Right lobe of liver (tissue), 6 donors: ENCODE measurements at regions not wholly inside any gene's neighbourhood (a gene's known extent, or its start where the extent isn't known, plus 50 kb on each side); places are given as distances from the start of the nearest gene placed in this dataset.

Source experiments
- ATAC-seq, 4 donors: fragments of 200-7000 bp; cut with Tn5 transposase; one replicate each; pipeline ENCODE4 v1.9.1; 2020; ENCODE audit warnings: mild to moderate bottlenecking in 4 of 4, moderate library complexity in 4 of 4
- DNase-seq, 3 donors: peaks; one replicate each; pipeline ENCODE4 v3.0.0-alpha.2; 2020
- H3K27ac ChIP-seq, 3 donors: fragments of 200-600 bp; one replicate each; pipeline ENCODE4 v1.8.0; 2022
- H3K27me3 ChIP-seq, 2 donors: fragments of 200-600 bp; one replicate each; pipeline ENCODE4 v1.8.0; 2022
- H3K36me3 ChIP-seq, 4 donors: fragments of 200-600 bp; sonication (generic) in 1 of 4; one replicate each; pipeline versions ENCODE4 v1.5.1 to v1.8.0; 2017 to 2022; ENCODE audit warnings: control low read depth in 1 of 4
- H3K4me1 ChIP-seq, 4 donors: fragments of 200-600 bp; sonication (generic) in 1 of 4; one replicate each; pipeline versions ENCODE4 v1.5.1 to v1.8.0; 2017 to 2022; ENCODE audit warnings: control low read depth in 1 of 4
- H3K4me3 ChIP-seq, 3 donors: fragments of 200-600 bp; one replicate each; pipeline ENCODE4 v1.8.0; 2022
- H3K9me3 ChIP-seq, 4 donors: fragments of 200-600 bp; sonication (generic) in 1 of 4; one replicate each; pipeline versions ENCODE4 v1.5.1 to v1.8.0; 2017 to 2022; ENCODE audit warnings: control low read depth in 1 of 4
- CTCF ChIP-seq, 4 donors: fragments of 200-600 bp in 3 of 4; fragments of 450-650 bp in 1 of 4; IDR thresholded peaks; one replicate each; pipeline versions ENCODE4 v1.5.1 to v1.8.0; 2016 to 2022; ENCODE audit warnings: antibody characterized with exemption in 4 of 4, mild to moderate bottlenecking in 2 of 4
- POLR2A ChIP-seq: fragments of 450-650 bp; IDR thresholded peaks from one replicate; pipeline ENCODE4 v1.6.1; 2017; ENCODE audit warnings: antibody characterized with exemption, mild to moderate bottlenecking
- WGBS: methylation state at CpG from one replicate; pipeline ENCODE4 v1.1.6; 2018; ENCODE audit warnings: low coverage, low lambda C conversion rate; ENCODE audit not compliant: insufficient coverage; ENCODE audit errors: missing lambda C conversion rate; 5-methylcytosine and 5-hydroxymethylcytosine counted together
- intact Hi-C, 2 donors: fragments of 100-400 bp; cut with DNase I; formaldehyde crosslinking; loops; one replicate each; pipeline versions ENCODE4 v1.11.2 to v1.14.1; 2022
- donor health status: DM: no; HTN: yes; CAD: no.
- donor health status: DM: no; HTN: no; CAD: no.
- donor health status: DM: no; HTN: no; CAD: no.
- donor health status: DM: no; HTN: yes; CAD: no.
- donor health status: DM: no; HTN: yes; CAD: no.

- 48% methylated on average over 2 of the region's 2 CpGs for WGBS
- DNase-seq, result no peak
- Histone ChIP-seq H3K36me3 (no peaks in the 10 kb centered on the region), H3K27ac (no peak overlapping the region), H3K9me3 (no peaks in the 10 kb centered on the region), H3K4me3 (no peak overlapping the region), H3K4me1 (no peaks in the 10 kb centered on the region), H3K27me3 (no peaks in the 10 kb centered on the region)
- no peak for ATAC-seq
- intact Hi-C loops, result no loop called here
- TF ChIP-seq POLR2A, result no peak
- TF ChIP-seq CTCF (IDR thresholded peaks at IDR 0.05), result no peak
These were observed 398.5 kb upstream of the SLC24A2 start for GRCh38 chr9:20187318-20187717.

GRCh38 chr9:20186823-20187222, 398.0 kb upstream of the SLC24A2 start:
- Histone ChIP-seq H3K27me3 (no peaks in the 10 kb centered on the region), H3K4me3 (no peak overlapping the region), H3K36me3 (no peaks in the 10 kb centered on the region), H3K27ac (no peak overlapping the region), H3K9me3 (no peaks in the 10 kb centered on the region), H3K4me1 (no peaks in the 10 kb centered on the region)
- intact Hi-C loops, result no loop called here
- TF ChIP-seq POLR2A, result no peak
- TF ChIP-seq CTCF (IDR thresholded peaks at IDR 0.05), result no peak
- DNase-seq, result no peak
- ATAC-seq, result no peak

- no peaks in the 10 kb centered on the region for H3K4me1 ChIP-seq
- H3K36me3 ChIP-seq, result no peaks in the 10 kb centered on the region
- H3K9me3 ChIP-seq, result no peaks in the 10 kb centered on the region
- WGBS, result 36% methylated on average over 3 of the region's 3 CpGs
- TF ChIP-seq POLR2A, result no peak
- TF ChIP-seq CTCF (IDR thresholded peaks at IDR 0.05), result no peak
- H3K27ac ChIP-seq, result no peak overlapping the region
- intact Hi-C loops, result no loop called here
- ATAC-seq, result no peak
- no peak overlapping the region for H3K4me3 ChIP-seq
- H3K27me3 ChIP-seq, result no peaks in the 10 kb centered on the region
- DNase-seq, result no peak
These were observed 397.4 kb upstream of the SLC24A2 start for GRCh38 chr9:20186231-20186630.

- H3K27me3 ChIP-seq, result no peaks in the 10 kb centered on the region
- intact Hi-C loops, result no loop called here
- no peak overlapping the region for H3K4me3 ChIP-seq
- TF ChIP-seq CTCF (IDR thresholded peaks at IDR 0.05) (no peak), POLR2A (no peak)
- H3K36me3 ChIP-seq, result no peaks in the 10 kb centered on the region
- H3K27ac ChIP-seq, result no peak overlapping the region
- no peak for DNase-seq
- H3K4me1 ChIP-seq, result no peaks in the 10 kb centered on the region
- ATAC-seq, result no peak
- no peaks in the 10 kb centered on the region for H3K9me3 ChIP-seq
These were observed 395.7 kb upstream of the SLC24A2 start for GRCh38 chr9:20184541-20184940.

GRCh38 chr9:20178679-20179078, 389.8 kb upstream of the SLC24A2 start:
- no peaks in the 10 kb centered on the region for H3K9me3 ChIP-seq
- H3K4me3 ChIP-seq, result no peak overlapping the region
- TF ChIP-seq CTCF (IDR thresholded peaks at IDR 0.05), result no peak
- no peak for TF ChIP-seq POLR2A
- DNase-seq (no peak), ATAC-seq (no peak)
- intact Hi-C loops, result no loop called here
- no peak overlapping the region for H3K27ac ChIP-seq
- no peaks in the 10 kb centered on the region for H3K36me3 ChIP-seq
- H3K27me3 ChIP-seq, result no peaks in the 10 kb centered on the region
- no peaks in the 10 kb centered on the region for H3K4me1 ChIP-seq
